Neural cell (in vitro differentiated cells): ENCODE measurements at regions not wholly inside any gene's neighbourhood (a gene's known extent, or its start where the extent isn't known, plus 50 kb on each side); places are given as distances from the start of the nearest gene placed in this dataset.

ENCODE experiments used
- H2AFZ ChIP-seq: fragments of 200-600, 300-800 bp; sonication (generic), shearing (Covaris generic); 2 replicates; pipeline ENCODE4 v1.6.0; 2014; ENCODE audit warnings: low read depth, mild to moderate bottlenecking, antibody characterized with exemption, low read length, moderate library complexity
- H3F3A ChIP-seq: fragments of 200-600 bp; shearing (Covaris generic); 2 replicates; pipeline ENCODE4 v1.6.1; 2016; ENCODE audit warnings: mild to moderate bottlenecking, moderate library complexity, mixed read lengths, antibody characterized with exemption, low read length; ENCODE audit not compliant: insufficient read depth, poor library complexity, severe bottlenecking
- H3K27ac ChIP-seq: fragments of 200-600, 300-800 bp; sonication (generic), shearing (Covaris generic); 2 replicates; pipeline ENCODE4 v1.5.1; 2014; ENCODE audit warnings: mild to moderate bottlenecking, low read length, moderate library complexity
- H3K27me3 ChIP-seq: fragments of 300-800, 200-600 bp; sonication (generic), shearing (Covaris generic); 2 replicates; pipeline ENCODE4 v1.6.0; 2014; ENCODE audit warnings: mild to moderate bottlenecking, low read depth, low read length, moderate library complexity; ENCODE audit not compliant: insufficient read depth
- H3K36me3 ChIP-seq: fragments of 300-800, 200-600 bp; sonication (generic), shearing (Covaris generic); 2 replicates; pipeline ENCODE4 v1.5.1; 2014; ENCODE audit warnings: mild to moderate bottlenecking, antibody characterized with exemption, low read length, moderate library complexity; ENCODE audit not compliant: insufficient read depth
- H3K4me2 ChIP-seq: fragments of 300-800, 200-600 bp; sonication (generic), shearing (Covaris generic); 2 replicates; pipeline ENCODE4 v1.6.0; 2014; ENCODE audit warnings: mild to moderate bottlenecking, low read length
- H3K4me3 ChIP-seq: fragments of 300-800, 200-600 bp; sonication (generic), shearing (Covaris generic); 2 replicates; pipeline ENCODE4 v1.5.1; 2014; ENCODE audit warnings: mild to moderate bottlenecking, low read length, moderate library complexity
- H3K79me2 ChIP-seq: fragments of 200-600 bp; shearing (Covaris generic); replicated peaks from 2 replicates; pipeline ENCODE4 v1.6.0; 2014; ENCODE audit warnings: mild to moderate bottlenecking, low read length, moderate library complexity; ENCODE audit not compliant: insufficient read depth
- H3K9ac ChIP-seq: fragments of 300-800, 200-600 bp; sonication (generic), shearing (Covaris generic); 2 replicates; pipeline ENCODE4 v1.6.1; 2016; ENCODE audit warnings: mild to moderate bottlenecking, low read length, mixed read lengths
- H3K9me2 ChIP-seq: fragments of 200-600 bp; shearing (Covaris generic); 2 replicates; pipeline ENCODE4 v1.6.1; 2016; ENCODE audit warnings: mild to moderate bottlenecking, low read length, mixed read lengths; ENCODE audit not compliant: insufficient read depth
- H3K9me3 ChIP-seq: fragments of 200-600, 300-800 bp; sonication (generic), shearing (Covaris generic); 2 replicates; pipeline ENCODE4 v1.6.1; 2016; ENCODE audit warnings: mild to moderate bottlenecking, mixed run types, low read length, moderate library complexity, mixed read lengths
- H4K20me1 ChIP-seq: fragments of 200-600 bp; shearing (Covaris generic); 2 replicates; pipeline ENCODE4 v1.6.1; 2016; ENCODE audit warnings: mild to moderate bottlenecking, mixed run types; ENCODE audit not compliant: insufficient read depth
- CTCF ChIP-seq: fragments of 450-650 bp; IDR thresholded peaks from 2 replicates; pipeline ENCODE4 v1.5.1; 2014; ENCODE audit warnings: antibody characterized with exemption, mild to moderate bottlenecking, moderate library complexity; ENCODE audit not compliant: poor library complexity, severe bottlenecking
- EP300 ChIP-seq: fragments of 450-650 bp; conservative IDR thresholded peaks from 2 replicates; pipeline ENCODE4 v1.6.1; 2014; ENCODE audit warnings: antibody characterized with exemption, mild to moderate bottlenecking, moderate library complexity; ENCODE audit not compliant: poor library complexity, severe bottlenecking
- EZH2 ChIP-seq: fragments of 200-600, 300-800 bp; shearing (Covaris generic), sonication (generic); IDR thresholded peaks from 2 replicates; pipeline ENCODE4 v1.6.1; 2014; ENCODE audit warnings: antibody characterized with exemption, low read length, borderline replicate concordance, mild to moderate bottlenecking; ENCODE audit not compliant: insufficient read depth, poor library complexity, severe bottlenecking
- MXI1 ChIP-seq: fragments of 450-650 bp; conservative IDR thresholded peaks from 2 replicates; pipeline ENCODE4 v1.6.1; 2014; ENCODE audit warnings: antibody characterized with exemption, mild to moderate bottlenecking; ENCODE audit not compliant: poor library complexity, severe bottlenecking
- POLR2AphosphoS5 ChIP-seq: IDR thresholded peaks from 2 replicates; pipeline ENCODE4 v1.6.1; 2012
- RAD21 ChIP-seq: fragments of 450-650 bp; conservative IDR thresholded peaks from 2 replicates; pipeline ENCODE4 v1.6.1; 2014; ENCODE audit warnings: antibody characterized with exemption, mild to moderate bottlenecking, moderate library complexity
- REST ChIP-seq: IDR thresholded peaks from 2 replicates; pipeline ENCODE4 v1.6.1; 2012; ENCODE audit warnings: borderline replicate concordance
- SMC3 ChIP-seq: fragments of 450-650 bp; conservative IDR thresholded peaks from 2 replicates; pipeline ENCODE4 v1.6.1; 2014; ENCODE audit warnings: antibody characterized with exemption, mild to moderate bottlenecking, moderate library complexity; ENCODE audit not compliant: poor library complexity
- TAF1 ChIP-seq: IDR thresholded peaks from 2 replicates; pipeline ENCODE4 v1.6.1; 2012; ENCODE audit warnings: low read depth

- Histone ChIP-seq H3F3A (no peaks in the 10 kb centered on the region), H3K9me2 (no peaks in the 10 kb centered on the region), H3K4me2 (no peak overlapping the region), H3K27ac (no peak overlapping the region), H3K27me3 (no peaks in the 10 kb centered on the region), H3K4me3 (no peak overlapping the region), H2AFZ (no peak overlapping the region), H3K9me3 (no peaks in the 10 kb centered on the region), H3K79me2 (no peaks in the 10 kb centered on the region), H3K9ac (no peak overlapping the region), H3K36me3 (no peaks in the 10 kb centered on the region), H4K20me1 (no peaks in the 10 kb centered on the region)
- TF ChIP-seq REST (no peak), EZH2 (no peak)
Observed at GRCh38 chr21:28358702-28359101, 634.0 kb downstream of the LTN1 start.

GRCh38 chr21:28358170-28358569 is 634.5 kb downstream of the LTN1 start:
- H3K27me3 ChIP-seq, result no peaks in the 10 kb centered on the region

More at GRCh38 chr21:28358170-28358569, 634.5 kb downstream of the LTN1 start:
- H3K27ac ChIP-seq, result no peak overlapping the region
- no peaks in the 10 kb centered on the region for H3K79me2 ChIP-seq
- H3K4me3 ChIP-seq, result no peak overlapping the region
- H3K4me2 ChIP-seq, result no peak overlapping the region
- no peaks in the 10 kb centered on the region for H3K9me3 ChIP-seq
- no peaks in the 10 kb centered on the region for H3K9me2 ChIP-seq
- no peak overlapping the region for H3K9ac ChIP-seq
- TF ChIP-seq CTCF (no peak), SMC3 (no peak), MXI1 (no peak), RAD21 (no peak), POLR2AphosphoS5 (no peak), REST (no peak), EP300 (no peak), TAF1 (no peak), EZH2 (no peak)
- H3K36me3 ChIP-seq, result no peaks in the 10 kb centered on the region
- no peaks in the 10 kb centered on the region for H3F3A ChIP-seq
- H2AFZ ChIP-seq, result no peak overlapping the region
- H4K20me1 ChIP-seq, result no peaks in the 10 kb centered on the region
